Left kidney (tissue), 1 donor: ENCODE measurements at regions not wholly inside any gene's neighbourhood (a gene's known extent, or its start where the extent isn't known, plus 50 kb on each side); places are given as distances from the start of the nearest gene placed in this dataset.

ENCODE experiments used
- DNase-seq: peaks from one replicate; pipeline ENCODE4 v3.0.0-alpha.2; 2013

DNA sequence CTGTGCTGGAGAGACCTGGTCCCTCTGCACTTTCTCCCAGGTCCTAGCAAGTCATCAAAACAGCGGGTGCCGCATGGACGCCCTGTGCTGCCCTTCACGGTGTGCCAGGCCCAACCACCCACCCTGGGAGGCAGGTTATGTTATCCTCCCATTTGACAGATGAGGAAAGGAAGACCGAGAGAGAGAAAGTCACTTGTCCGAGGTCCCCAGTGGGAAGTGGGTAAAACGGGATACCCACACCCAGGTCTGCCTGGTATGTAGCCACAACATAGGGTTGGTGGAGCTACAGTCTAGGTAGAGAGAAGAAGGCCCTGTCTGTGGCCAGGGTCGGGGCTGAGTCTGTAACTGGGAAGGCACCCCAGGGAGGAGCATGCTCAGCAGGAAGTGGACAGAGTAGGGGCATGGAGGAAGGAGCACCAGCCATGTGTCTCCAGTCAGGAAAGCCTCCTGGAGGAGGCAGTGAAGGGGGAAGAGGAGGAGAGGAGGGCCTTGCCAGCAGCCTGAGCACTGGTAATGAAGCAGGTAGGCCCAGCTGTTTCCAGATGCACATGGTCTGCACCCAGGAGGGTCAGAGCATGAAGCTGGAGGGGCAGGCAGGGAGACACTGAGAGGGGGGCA is 98.4 kb downstream of the ZFP36L2 start:
- no peak for DNase-seq

DNA sequence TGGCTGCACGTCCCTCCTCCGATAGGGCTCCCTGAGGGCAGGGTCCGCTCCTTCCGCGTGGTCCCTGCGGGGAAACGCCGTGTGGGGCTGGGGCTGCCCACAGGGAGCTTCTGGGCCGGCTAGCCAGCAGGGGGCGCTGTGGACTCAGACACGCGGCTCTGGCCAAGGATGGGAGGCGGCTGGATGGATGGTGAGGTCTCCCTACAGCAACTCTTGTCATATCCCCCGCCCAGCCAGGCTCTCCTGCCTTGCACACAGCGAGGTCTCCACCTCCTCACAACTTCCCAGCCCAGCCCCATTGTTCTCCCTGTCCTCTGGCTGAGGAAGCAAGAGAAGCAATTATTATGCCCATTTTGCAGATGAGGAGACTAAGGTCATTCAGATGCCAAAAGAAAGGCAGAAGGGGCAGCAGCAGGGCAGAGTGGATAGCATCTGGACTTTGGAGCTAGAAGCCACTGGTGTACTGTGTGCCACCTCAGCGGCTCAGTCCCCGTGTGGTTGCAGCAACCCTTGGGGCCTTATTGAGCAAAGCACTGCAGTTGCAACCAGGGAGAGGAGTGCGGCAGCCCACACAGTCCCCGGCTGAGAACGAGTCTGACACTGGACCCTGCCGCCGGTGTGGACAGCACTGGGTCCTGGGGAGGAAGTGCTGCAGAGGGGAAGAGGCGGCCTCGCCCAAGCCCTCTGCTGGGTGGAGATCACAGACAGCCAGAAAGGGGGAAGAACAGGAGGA is 99.0 kb downstream of the ZFP36L2 start:
- no peak for DNase-seq

DNA sequence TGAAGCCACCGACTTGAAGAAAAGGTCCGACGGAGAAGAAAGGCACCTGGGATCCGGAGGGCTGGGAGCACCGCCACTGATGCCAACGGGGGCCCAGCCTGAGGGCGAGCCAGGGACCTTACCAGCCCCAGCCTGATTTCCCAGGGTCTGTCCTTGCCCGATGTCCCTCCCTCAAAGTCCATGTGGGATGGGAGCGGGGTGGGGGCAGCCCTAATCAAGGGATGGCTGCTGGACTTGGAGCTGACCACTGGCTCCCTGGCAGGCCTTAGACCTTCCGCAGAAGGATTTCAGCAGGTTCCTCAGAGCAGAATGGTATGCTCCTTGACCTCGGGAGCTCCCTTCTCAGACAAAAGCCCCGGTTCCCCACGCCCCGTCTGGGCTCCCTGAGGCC is 99.6 kb downstream of the ZFP36L2 start:
- no peak for DNase-seq

DNA sequence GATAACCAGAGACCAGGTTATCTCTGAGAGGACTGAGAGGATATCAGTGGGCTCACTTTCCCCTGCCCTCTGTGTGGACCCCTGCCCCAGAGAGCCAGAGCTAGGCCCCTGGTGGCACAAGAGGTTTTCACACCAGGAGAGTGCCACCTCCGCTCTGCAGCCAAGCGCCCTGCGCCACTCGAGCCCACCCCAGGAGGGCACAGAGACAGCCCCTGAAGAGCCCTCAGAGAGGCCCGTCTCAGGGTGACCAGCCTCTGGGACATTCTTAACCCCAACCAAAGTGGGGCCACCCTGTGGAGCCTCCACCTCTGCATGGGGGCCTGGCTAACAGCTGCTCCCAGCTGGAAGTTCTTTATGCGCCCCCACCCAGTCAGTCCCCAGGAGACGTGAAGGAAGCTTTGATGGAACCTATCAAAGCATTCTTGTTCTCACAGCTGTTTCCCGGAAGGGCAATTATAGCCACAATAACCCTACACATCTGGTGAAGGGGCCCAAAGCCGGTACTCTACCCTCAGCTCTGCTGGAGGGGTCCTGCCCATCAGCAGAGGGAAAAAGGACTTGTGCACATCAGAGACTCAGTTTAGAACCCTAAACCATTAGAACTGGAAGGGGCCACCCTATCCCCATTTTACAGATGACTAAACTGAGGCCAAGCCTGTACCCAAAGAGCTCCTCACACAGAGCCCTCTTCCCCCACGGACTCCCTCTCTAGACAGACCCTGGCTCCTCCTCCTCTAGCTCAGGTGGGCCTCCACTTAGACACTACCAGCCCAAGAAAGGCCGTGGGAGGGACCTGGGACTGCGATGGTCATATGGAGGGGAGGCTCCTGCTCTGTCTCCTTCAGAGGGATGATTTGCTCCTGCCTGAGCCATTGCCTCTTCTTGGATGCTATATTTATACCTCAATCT is 101.1 kb downstream of the ZFP36L2 start:
- no peak for DNase-seq

DNA sequence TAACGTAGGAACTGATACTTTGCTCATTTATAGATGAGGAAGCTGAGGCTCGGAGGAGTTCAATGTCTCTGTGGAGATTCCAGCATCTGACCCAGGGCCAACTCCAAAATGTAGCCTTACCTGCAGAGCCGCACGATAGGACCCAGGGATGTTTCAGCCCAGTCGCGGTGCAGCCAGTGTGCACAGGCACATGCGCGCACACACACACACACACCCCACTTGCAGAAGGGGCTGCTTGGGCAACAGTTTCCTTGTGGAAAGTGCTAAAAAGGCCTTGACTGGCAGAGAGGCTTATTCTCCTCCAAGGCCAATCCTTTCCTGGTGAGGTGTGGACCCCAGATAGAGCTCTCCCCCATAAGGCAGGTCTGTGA is 101.7 kb downstream of the ZFP36L2 start:
- DNase-seq, result no peak

DNA sequence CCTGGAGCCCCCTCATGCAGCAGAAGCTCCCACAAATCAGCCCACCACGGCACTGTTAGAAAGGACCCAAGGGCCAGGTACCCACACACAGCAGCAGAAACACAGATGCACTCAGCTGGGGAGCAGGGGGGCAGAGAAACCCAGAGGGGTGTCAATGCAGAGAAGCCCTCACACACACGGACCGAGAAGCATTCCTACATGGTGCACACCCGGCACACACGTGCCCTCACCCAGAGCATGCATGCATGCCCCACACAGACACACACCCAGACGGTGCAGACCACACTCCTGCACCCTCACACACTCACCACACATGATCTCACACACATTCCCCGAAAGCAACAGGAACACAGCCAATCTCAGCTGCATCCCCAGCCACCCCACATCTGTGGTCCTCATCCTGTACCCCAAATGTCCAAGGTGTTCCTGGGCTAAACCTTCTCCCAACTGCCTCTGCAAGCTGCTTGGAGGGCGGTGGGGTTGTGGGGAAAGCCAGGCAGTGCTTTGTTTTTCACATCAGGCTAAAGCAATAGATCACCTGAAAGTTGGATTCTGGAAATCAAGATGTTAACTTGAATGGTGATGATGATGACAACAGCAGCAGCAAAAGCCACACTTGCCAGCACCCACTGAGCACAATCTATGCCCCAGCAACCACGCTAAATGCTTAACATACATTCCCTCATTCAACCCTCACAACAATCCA is 102.3 kb downstream of the ZFP36L2 start:
- no peak for DNase-seq

DNA sequence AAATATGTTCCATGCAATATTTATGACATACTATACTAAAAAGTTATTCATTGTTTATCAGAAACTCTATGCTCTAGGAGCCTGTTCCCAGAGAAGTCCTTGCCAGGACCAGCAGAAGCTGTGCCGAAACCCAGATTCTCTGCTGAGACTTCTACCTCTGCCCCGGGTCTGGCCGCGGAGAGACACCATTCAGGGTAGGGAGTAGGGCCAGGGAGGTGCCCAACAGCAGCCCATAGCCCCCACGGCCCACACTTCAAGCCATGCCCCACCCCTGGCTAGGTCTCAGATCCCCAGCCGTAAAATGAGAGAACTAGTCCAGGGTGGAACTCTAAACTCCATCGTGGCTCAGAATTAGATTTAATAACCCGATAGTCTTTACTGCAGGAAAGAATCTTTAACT is 102.9 kb downstream of the ZFP36L2 start:
- DNase-seq, result no peak

DNA sequence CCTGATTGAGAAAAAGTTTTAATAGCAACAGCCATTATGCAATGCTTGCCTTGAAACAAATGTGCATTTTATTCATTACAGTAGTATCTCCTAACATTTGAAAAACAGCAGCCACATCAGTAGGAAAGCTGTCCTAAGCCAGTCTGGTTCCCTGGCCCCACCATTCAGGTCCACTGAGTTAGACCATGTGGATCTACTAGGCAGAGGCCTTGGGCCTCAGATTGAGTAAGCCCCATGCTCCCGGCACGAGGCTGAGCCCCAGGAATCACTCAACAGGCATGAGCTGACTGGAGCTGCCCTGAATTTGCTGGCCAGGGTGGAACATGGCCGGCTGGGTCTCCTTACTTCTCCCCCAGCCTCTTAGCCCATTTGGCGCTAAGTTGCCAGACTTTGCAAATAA is 103.4 kb downstream of the ZFP36L2 start:
- no peak for DNase-seq

DNA sequence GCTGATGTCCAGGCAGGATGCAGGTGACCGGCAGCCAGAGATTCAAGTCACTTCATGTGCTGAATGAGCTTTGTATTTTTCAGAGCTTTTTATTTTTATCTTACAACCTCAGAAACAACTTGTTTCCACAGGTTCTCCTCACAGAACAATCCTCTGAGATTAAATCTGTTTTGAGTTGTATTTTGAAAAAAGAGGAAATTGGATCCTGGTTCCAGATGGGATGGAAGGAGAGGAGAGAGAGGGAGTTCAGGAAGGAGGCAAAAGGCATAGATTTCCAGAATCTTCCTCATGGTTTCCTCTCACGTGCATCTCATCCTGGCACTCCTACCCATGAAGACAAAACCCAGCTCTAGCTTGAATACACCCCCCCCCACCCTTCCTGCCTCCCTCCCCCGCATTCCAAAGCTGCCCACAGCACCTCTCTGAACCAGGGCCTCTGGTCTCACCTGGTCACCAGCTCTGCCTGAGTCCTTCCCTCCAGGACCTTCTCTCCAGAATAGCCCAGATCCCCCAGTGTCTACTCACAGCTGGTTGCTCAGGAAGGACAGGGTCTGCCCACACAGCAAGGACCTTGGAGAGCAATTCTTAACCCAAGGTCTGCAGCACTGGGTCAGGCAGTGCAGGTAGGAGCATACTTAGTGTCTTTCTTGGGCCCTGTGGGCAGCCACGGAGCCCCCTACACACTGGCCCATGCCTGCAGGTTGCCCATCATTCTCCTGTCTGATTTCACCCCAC is 104.7 kb downstream of the ZFP36L2 start:
- no peak for DNase-seq

DNA sequence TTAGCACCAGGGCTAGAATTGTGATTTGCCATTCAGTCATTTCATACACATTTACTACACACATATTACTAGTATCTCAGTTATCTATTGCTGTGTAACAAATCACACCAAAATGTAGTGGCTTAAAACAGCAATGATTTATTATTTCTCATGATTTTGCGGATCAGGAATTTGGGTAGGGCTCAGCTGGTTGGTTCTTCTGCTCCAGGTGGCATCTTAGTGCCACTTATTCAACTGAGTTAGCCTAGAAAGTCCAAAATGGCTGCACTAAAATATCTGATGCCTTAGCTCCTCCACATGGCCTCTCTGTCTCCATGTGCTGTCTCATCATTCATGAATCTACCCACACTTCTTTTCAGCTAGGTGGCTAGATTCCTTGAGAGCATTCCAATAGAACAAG is 107.1 kb downstream of the ZFP36L2 start:
- no peak for DNase-seq

DNA sequence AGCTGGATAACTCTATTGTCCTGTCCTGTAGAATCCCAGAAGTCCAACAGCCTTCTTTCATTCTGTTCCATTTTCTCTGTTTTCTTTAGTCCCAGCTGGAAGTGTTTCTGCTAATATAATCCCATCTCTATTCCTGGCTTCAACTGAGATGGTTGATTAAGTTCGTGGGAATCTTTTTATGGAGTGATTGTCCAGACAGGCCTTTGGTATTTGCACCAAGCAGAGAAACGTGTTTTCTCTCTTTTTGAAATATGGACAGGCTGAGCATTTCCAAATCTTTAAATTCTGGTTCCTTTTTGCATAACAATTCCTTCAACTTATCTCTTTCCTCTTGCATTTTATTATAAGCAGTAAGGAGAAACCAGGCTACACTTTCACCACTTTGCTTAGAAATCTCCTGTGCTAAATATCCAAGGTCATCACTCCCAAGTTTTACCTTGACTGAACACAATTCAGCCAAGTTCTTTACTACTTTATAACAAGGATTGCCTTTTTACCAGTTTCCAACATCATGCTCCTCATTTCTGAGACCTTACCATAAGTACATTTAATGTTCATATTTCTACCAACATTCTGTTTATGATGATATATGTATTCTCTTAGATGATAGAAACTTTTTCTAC is 108.8 kb downstream of the ZFP36L2 start:
- no peak for DNase-seq

DNA sequence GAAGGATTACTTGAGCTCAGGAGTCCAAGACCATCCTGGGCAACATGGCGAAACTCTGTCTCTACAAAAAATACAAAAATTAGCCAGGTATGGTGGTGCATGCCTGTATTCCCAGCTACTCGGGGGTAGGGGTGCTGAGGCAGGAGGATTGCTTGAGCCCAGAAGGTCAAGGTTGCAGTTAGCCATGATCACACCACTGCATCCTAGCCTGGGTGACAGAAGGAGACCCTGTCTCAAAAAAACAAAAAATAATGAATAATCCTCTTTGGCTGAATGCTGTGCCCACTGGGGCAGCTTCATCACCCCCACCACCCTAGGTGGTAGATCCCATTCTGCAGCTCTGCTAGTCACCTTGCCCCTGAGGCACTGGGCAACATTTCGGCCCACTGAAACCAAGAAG is 109.4 kb downstream of the ZFP36L2 start:
- no peak for DNase-seq

DNA sequence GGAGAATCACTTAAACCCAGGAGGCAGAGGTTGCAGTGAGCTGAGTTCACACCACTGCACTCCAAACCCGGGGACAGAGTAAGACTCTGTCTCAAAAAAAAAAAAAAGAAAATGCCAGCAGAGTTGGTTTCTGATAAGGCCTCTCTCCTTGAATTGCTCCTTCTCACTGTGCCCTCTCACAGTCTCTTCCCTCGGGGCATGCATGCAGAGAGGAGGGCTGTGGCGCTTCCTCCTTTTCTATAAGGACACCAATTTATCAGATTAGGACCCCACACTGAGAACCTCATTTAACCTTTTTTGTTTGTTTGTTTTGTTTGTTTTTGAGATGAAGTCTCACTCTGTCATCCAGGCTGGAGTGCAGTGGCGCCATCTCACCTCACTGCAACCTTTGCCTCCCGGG is 110.5 kb downstream of the ZFP36L2 start:
- no peak for DNase-seq

DNA sequence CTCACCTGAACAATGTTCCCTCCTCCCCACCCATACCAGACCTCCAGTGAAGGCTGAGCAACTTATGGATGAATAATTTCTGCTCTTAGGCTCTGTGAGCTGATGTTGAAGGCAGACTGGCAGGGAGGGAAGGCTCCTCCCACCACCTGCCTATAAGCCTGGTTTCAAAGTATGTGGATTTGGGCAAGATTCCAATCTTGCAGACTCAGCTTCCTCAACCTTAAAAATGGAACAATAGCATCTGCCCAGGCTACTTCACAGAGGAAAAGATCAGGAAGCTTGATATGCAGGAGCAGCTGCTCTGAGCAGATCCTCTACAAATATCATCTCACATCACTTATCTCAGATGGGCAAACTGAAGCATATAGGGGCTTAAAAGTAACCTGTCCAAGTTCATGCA is 112.2 kb downstream of the ZFP36L2 start:
- DNase-seq, result no peak

DNA sequence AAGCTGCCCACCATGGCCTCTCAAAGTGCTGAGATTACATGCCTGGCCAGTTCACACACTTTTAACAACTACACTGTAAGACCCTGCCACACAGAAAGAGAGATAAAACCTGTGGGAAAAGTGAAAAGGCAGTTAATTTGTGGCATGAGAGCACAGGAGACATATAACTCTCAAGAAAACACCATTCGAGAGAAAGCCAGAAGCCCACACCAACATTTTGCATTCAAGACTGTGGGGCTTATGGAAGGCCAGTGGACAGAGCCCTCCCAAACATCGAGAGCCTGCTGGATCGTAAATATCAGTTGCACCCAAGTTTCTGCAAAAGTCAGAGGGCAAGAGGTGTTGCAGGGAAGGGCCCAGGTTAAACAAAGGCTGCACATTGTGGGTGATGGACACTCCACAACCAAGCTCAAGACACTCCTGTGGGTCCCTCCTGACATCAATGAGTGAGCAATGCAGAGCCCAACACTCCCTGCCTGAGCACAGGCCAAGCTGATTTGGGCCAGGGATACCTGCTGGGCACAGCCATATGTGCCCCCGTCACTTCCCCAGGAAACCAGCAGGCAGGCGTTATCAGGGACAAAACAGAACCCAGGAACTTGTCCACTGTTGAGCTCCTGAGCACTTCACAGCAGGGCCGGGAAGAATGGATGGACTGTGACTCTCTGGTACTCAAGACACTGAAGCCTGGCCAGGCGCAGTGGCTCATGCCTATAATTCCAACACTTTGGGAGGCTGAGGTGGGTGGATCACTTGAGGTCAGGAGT is 114.4 kb downstream of the ZFP36L2 start:
- DNase-seq, result no peak

DNA sequence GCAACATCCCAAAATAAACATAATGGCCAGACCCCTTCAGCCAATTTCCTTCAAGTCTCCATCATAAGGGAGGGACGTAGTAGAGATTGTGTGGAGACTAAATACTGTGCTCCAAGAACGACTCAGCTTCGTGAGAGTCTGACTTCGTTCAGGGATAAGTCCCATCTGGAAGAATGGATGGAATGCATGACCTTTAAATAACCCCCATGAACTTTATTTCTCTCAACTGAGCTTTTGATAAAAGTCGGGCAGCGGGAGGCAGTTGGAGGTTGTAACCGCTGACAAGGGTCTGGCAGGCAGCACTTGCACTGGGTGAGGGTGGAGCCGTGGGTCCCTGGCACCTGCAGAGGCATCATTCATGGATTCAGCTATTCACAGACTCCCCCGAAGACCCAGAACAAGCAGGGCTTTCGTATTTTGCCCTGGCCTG is 115.9 kb downstream of the ZFP36L2 start:
- peak; percentile 63 for DNase-seq

DNA sequence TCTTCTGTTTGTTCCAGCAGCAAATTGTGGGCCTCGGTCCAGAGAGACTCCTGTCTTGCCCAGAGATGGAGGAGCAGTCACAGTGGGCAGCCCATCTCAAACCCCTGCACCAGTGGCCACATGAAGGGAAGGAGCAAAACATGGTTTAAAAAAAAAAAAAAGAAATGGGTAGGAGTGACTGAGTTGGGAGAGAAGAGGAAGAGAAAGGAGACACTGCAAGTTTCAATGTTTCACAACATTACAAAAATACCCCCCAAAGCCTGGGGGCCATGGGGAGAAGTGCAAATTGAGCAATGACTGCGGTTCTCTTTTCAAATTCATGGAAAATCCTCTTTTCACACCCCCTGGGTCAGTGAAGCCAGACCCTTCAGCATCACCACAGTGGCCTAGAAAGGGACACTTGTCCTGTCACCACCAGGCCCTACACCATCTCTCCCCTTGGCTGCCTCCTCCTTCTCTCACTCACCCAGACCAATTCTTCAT is 117.1 kb downstream of the ZFP36L2 start:
- no peak for DNase-seq

DNA sequence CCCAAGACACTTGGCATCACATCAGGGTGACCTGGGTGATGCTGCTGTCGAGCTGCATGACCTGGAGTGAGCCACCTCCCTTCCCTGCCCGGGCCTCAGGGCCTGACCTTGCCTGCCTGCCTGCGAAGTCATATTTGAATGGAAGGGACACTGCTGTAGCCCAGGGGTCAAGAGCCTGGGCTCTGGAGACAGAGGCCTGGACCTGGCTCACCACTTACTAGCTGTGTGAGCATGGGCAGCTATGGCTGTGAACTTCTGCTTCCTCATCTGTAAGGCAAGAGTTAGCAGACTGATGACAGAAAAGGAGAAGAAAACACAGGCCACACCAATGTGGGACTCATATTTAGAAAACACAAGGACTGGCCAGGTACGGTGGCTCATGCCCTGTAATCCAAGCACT is 118.7 kb downstream of the ZFP36L2 start:
- DNase-seq, result no peak

DNA sequence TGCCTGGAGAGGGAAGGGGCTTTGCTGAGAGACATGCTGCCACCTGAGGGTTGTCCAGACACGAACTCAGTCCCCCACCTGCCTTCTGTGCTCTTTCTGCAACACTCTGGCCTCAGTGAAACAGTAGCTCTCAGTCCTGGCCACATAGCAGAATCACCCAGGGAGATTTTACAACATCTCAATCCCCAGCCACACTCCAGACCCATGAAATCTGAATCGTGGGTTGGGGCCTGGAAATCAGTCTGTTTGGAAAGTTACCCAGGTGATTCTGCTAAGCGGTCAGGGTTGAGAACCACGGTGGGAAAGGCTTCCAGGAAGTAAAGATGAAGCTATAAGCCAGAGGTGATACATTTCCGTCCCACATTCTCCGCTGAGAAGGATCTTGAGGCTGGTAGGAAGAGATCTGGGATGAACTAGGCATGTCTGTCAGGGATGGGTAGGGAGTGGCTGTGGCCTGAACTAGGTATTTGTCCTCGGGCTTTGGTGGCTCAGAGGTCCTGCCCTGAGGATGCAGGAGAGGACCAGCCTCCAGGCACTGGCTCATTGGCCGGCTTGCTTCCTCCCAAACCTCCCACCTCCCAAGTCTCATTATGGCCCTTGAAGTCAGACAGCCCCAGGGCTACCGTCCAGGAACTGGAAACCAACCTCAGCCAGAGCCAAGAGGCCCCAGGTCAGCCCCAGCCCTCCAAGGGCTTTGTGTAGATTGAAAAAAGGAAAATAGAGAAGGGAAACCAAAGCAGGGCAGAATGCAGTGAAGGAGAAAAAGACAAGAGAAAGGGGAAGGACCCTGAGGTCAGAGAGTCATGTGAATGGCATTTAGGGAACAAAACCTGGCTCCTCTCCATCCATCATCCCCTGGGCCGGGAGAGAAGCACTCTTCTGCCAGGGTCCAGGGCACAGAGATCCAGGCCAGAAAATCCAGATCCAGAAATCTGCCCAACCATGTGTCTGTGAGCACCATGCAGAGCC is 119.6 kb downstream of the ZFP36L2 start:
- DNase-seq, result no peak
